HG03196 (cell line): ENCODE measurements at regions not wholly inside any gene's neighbourhood (a gene's known extent, or its start where the extent isn't known, plus 50 kb on each side); places are given as distances from the start of the nearest gene placed in this dataset.

ENCODE experiments used
- ATAC-seq: cut with Tn5 transposase; IDR thresholded peaks from one replicate; pipeline ENCODE4 v1.9.1; 2021; ENCODE audit not compliant: unreplicated experiment

- ATAC-seq = no peak
These were observed 224.2 kb downstream of the MINAR1 start for GRCh38 chr15:79656151-79657000.

- no peak for ATAC-seq
These were observed 225.6 kb downstream of the MINAR1 start for GRCh38 chr15:79657722-79658121.

- no peak for ATAC-seq
These were observed 227.6 kb downstream of the MINAR1 start for GRCh38 chr15:79659691-79660090.

- ATAC-seq = no peak
These were observed 229.3 kb downstream of the MINAR1 start for GRCh38 chr15:79661411-79661810.

GRCh38 chr15:79673416-79674123 is 223.2 kb downstream of the MTHFS start:
- ATAC-seq = peak; percentile 67

GRCh38 chr15:79674124-79674465 is 222.7 kb downstream of the MTHFS start:
- ATAC-seq = peak; percentile 9

- ATAC-seq = no peak
These were observed 220.8 kb downstream of the MTHFS start for GRCh38 chr15:79675982-79676381.

GRCh38 chr15:79676621-79677020 is 220.2 kb downstream of the MTHFS start:
- no peak for ATAC-seq

GRCh38 chr15:79677241-79677640 is 219.6 kb downstream of the MTHFS start:
- no peak for ATAC-seq

- ATAC-seq = no peak
These were observed 218.6 kb downstream of the MTHFS start for GRCh38 chr15:79678032-79678701.

- peak; percentile 62 for ATAC-seq
These were observed 216.1 kb downstream of the MTHFS start for GRCh38 chr15:79680720-79681119.

GRCh38 chr15:79682285-79682684 is 214.5 kb downstream of the MTHFS start:
- ATAC-seq = no peak

GRCh38 chr15:79682851-79683288 is 213.9 kb downstream of the MTHFS start:
- no peak for ATAC-seq

GRCh38 chr15:79689030-79689429 is 207.8 kb downstream of the MTHFS start:
- ATAC-seq = no peak

- ATAC-seq = no peak
These were observed 195.8 kb downstream of the MTHFS start for GRCh38 chr15:79700951-79701480.

GRCh38 chr15:79702621-79703020 is 194.2 kb downstream of the MTHFS start:
- no peak for ATAC-seq

GRCh38 chr15:79721256-79721655 is 175.6 kb downstream of the MTHFS start:
- ATAC-seq = no peak

GRCh38 chr15:79724312-79724711 is 172.5 kb downstream of the MTHFS start:
- no peak for ATAC-seq

- ATAC-seq = no peak
These were observed 172.0 kb downstream of the MTHFS start for GRCh38 chr15:79724804-79725203.

- no peak for ATAC-seq
These were observed 167.9 kb downstream of the MTHFS start for GRCh38 chr15:79728867-79729266.

GRCh38 chr15:79736435-79737000 is 160.3 kb downstream of the MTHFS start:
- ATAC-seq = no peak
